ENCODE measurements at regions not wholly inside any gene's neighbourhood (a gene's known extent, or its start where the extent isn't known, plus 50 kb on each side); places are given as distances from the start of the nearest gene placed in this dataset.

- DNase-seq (ENCODE audit: low read depth): no peak
- H3K4me3 ChIP-seq (ENCODE audit: low read depth, low read length): no peak overlapping the region
- TF ChIP-seq, protein P1, sequence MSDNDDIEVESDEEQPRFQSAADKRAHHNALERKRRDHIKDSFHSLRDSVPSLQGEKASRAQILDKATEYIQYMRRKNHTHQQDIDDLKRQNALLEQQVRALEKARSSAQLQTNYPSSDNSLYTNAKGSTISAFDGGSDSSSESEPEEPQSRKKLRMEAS (IDR thresholded peaks at IDR 0.05; ENCODE audit: low read depth, low read length): no peak
- TF ChIP-seq POLR2A (IDR thresholded peaks at IDR 0.05; ENCODE audit: extremely low read depth, insufficient read length): no peak
Measured at GRCh38 chr2:8447610-8448221, 234.1 kb upstream of the ID2 start.

- no peak overlapping the region for H3K4me3 ChIP-seq (ENCODE audit: low read depth, low read length)
- DNase-seq (ENCODE audit: low read depth): no peak
- TF ChIP-seq, protein P1 (IDR thresholded peaks at IDR 0.05; ENCODE audit: low read depth, low read length): no peak
- TF ChIP-seq MYC (IDR thresholded peaks at IDR 0.05; ENCODE audit: low read depth, low read length) (no peak), POLR2A (IDR thresholded peaks at IDR 0.05; ENCODE audit: extremely low read depth, insufficient read length) (no peak)
- TF ChIP-seq, protein P2, sequence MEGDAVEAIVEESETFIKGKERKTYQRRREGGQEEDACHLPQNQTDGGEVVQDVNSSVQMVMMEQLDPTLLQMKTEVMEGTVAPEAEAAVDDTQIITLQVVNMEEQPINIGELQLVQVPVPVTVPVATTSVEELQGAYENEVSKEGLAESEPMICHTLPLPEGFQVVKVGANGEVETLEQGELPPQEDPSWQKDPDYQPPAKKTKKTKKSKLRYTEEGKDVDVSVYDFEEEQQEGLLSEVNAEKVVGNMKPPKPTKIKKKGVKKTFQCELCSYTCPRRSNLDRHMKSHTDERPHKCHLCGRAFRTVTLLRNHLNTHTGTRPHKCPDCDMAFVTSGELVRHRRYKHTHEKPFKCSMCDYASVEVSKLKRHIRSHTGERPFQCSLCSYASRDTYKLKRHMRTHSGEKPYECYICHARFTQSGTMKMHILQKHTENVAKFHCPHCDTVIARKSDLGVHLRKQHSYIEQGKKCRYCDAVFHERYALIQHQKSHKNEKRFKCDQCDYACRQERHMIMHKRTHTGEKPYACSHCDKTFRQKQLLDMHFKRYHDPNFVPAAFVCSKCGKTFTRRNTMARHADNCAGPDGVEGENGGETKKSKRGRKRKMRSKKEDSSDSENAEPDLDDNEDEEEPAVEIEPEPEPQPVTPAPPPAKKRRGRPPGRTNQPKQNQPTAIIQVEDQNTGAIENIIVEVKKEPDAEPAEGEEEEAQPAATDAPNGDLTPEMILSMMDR (IDR thresholded peaks at IDR 0.05; ENCODE audit: low read depth, low read length): no peak
Measured at GRCh38 chr2:8448824-8449556, 232.9 kb upstream of the ID2 start.

GRCh38 chr2:8451273-8451672 is 230.6 kb upstream of the ID2 start:
- DNase-seq (ENCODE audit: low read depth): no peak
- TF ChIP-seq, protein P1 (IDR thresholded peaks at IDR 0.05; ENCODE audit: low read depth, low read length): no peak
- no peak for TF ChIP-seq POLR2A (IDR thresholded peaks at IDR 0.05; ENCODE audit: extremely low read depth, insufficient read length)
- TF ChIP-seq, protein P2 (IDR thresholded peaks at IDR 0.05; ENCODE audit: low read depth, low read length): no peak
- no peak for TF ChIP-seq MYC (IDR thresholded peaks at IDR 0.05; ENCODE audit: low read depth, low read length)
- H3K4me3 ChIP-seq (ENCODE audit: low read depth, low read length): no peak overlapping the region

DNA sequence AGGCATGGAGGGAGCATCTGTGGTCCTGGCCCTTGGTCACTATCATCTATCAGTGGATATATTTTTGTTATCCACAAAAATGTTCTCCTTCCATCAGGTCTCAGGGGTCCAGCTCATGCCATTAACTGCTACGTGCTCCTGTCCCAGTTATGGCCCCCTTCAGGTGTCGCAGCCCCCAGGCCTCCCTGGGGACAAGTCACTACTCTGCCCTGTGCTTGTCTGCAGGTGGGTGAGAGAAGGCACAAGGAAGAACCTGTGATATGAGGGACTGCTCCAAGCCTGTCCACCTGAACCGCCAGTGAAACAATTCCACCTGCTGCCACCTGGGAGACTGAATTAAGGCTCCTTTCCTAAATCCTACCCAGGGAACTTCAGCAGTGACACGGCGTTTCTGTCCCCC is 229.6 kb upstream of the ID2 start:
- no peak overlapping the region for H3K4me3 ChIP-seq (ENCODE audit: low read depth, low read length)
- no peak for DNase-seq (ENCODE audit: low read depth)
- TF ChIP-seq MYC (IDR thresholded peaks at IDR 0.05; ENCODE audit: low read depth, low read length): no peak
- TF ChIP-seq, protein P1 (IDR thresholded peaks at IDR 0.05; ENCODE audit: low read depth, low read length): no peak
- TF ChIP-seq POLR2A (IDR thresholded peaks at IDR 0.05; ENCODE audit: extremely low read depth, insufficient read length): no peak
- TF ChIP-seq, protein P2 (IDR thresholded peaks at IDR 0.05; ENCODE audit: low read depth, low read length): no peak

- DNase-seq (ENCODE audit: low read depth): no peak
- no peak overlapping the region for H3K4me3 ChIP-seq (ENCODE audit: low read depth, low read length)
Measured at GRCh38 chr2:8452979-8453903, 228.6 kb upstream of the ID2 start.

More at GRCh38 chr2:8452979-8453903, 228.6 kb upstream of the ID2 start:
- TF ChIP-seq, protein P2 (IDR thresholded peaks at IDR 0.05; ENCODE audit: low read depth, low read length): no peak
- TF ChIP-seq, protein P1 (IDR thresholded peaks at IDR 0.05; ENCODE audit: low read depth, low read length): no peak
- no peak for TF ChIP-seq POLR2A (IDR thresholded peaks at IDR 0.05; ENCODE audit: extremely low read depth, insufficient read length)

All from NB4 (cell line).